ENCODE measurements at regions not wholly inside any gene's neighbourhood (a gene's known extent, or its start where the extent isn't known, plus 50 kb on each side); places are given as distances from the start of the nearest gene placed in this dataset.
"Not testable (repeated sequence)": the region's sequence is repeated elsewhere in the genome, so short reads cannot be mapped to it uniquely, and the experiment has no call there.

GRCh38 chr14:35174342-35174741 lies 52.0 kb downstream of the PRORP start:
- Histone ChIP-seq H3K4me3 (no peak overlapping the region), H3K27ac (no peak overlapping the region), H3K27me3 (replicated peaks) (no peaks in the 10 kb centered on the region), H3K36me3 (peaks cover 5% of the 10 kb centered on the region; the same call in 1 of the 2 replicates), H3K9me3 (replicated peaks) (no peaks in the 10 kb centered on the region), H3K4me1 (replicated peaks) (no peaks in the 10 kb centered on the region)
- DNase-seq (ENCODE audit: low read depth in 1 of 2, low spot score in 2 of 2) = no peak

GRCh38 chr14:35180179-35180578 lies 57.8 kb downstream of the PRORP start:
- H3K36me3 ChIP-seq = peaks cover 3% of the 10 kb centered on the region; the same call in 1 of the 2 replicates
- no peak overlapping the region for H3K27ac ChIP-seq
- no peaks in the 10 kb centered on the region for H3K4me1 ChIP-seq (replicated peaks)
- H3K4me3 ChIP-seq = no peak overlapping the region
- no peak for DNase-seq (ENCODE audit: low read depth in 1 of 2, low spot score in 2 of 2)
- no peaks in the 10 kb centered on the region for H3K27me3 ChIP-seq (replicated peaks)
- no peaks in the 10 kb centered on the region for H3K9me3 ChIP-seq (replicated peaks)

- H3K4me1 ChIP-seq (replicated peaks); H3K4me3 ChIP-seq: not testable (repeated sequence)
Observed at GRCh38 chr14:35184891-35185290, 62.5 kb downstream of the PRORP start.

GRCh38 chr14:35189422-35189821 lies 67.1 kb downstream of the PRORP start:
- H3K27ac ChIP-seq = no peak overlapping the region
- H3K9me3 ChIP-seq (replicated peaks) = no peaks in the 10 kb centered on the region
- no peaks in the 10 kb centered on the region for H3K27me3 ChIP-seq (replicated peaks)
- no peaks in the 10 kb centered on the region; the same call in 1 of the 2 replicates for H3K36me3 ChIP-seq
- DNase-seq (ENCODE audit: low read depth in 1 of 2, low spot score in 2 of 2) = no peak
- H3K4me3 ChIP-seq = no peak overlapping the region
- no peaks in the 10 kb centered on the region for H3K4me1 ChIP-seq (replicated peaks)

More at GRCh38 chr14:35184891-35185290, 62.5 kb downstream of the PRORP start:
- not testable (repeated sequence) for H3K27ac ChIP-seq; H3K9me3 ChIP-seq (replicated peaks); DNase-seq (ENCODE audit: low read depth in 1 of 2, low spot score in 2 of 2); H3K36me3 ChIP-seq; H3K27me3 ChIP-seq (replicated peaks)

- no peak for DNase-seq (ENCODE audit: low read depth in 1 of 2, low spot score in 2 of 2)
- Histone ChIP-seq H3K27me3 (replicated peaks) (no peaks in the 10 kb centered on the region), H3K4me1 (replicated peaks) (no peaks in the 10 kb centered on the region), H3K4me3 (no peak overlapping the region), H3K27ac (no peak overlapping the region), H3K9me3 (replicated peaks) (no peaks in the 10 kb centered on the region), H3K36me3 (no peaks in the 10 kb centered on the region; the same call in none of the 2 replicates)
Observed at GRCh38 chr14:35193161-35193560, 70.8 kb downstream of the PRORP start.

GRCh38 chr14:35194183-35194582 lies 71.8 kb downstream of the PRORP start:
- not testable (repeated sequence) for H3K27me3 ChIP-seq (replicated peaks); H3K4me1 ChIP-seq (replicated peaks); H3K27ac ChIP-seq; H3K4me3 ChIP-seq; H3K36me3 ChIP-seq; DNase-seq (ENCODE audit: low read depth in 1 of 2, low spot score in 2 of 2); H3K9me3 ChIP-seq (replicated peaks)

- Histone ChIP-seq H3K36me3 (no peaks in the 10 kb centered on the region; the same call in 1 of the 2 replicates), H3K9me3 (replicated peaks) (no peaks in the 10 kb centered on the region), H3K4me3 (no peak overlapping the region), H3K27ac (no peak overlapping the region), H3K27me3 (replicated peaks) (no peaks in the 10 kb centered on the region), H3K4me1 (replicated peaks) (no peaks in the 10 kb centered on the region)
- DNase-seq (ENCODE audit: low read depth in 1 of 2, low spot score in 2 of 2) = no peak
Observed at GRCh38 chr14:35196571-35196970, 74.2 kb downstream of the PRORP start.

- no peak for DNase-seq (ENCODE audit: low read depth in 1 of 2, low spot score in 2 of 2)
- no peaks in the 10 kb centered on the region for H3K27me3 ChIP-seq (replicated peaks)
- no peaks in the 10 kb centered on the region for H3K4me1 ChIP-seq (replicated peaks)
- no peak overlapping the region for H3K4me3 ChIP-seq
- H3K36me3 ChIP-seq = no peaks in the 10 kb centered on the region; the same call in 1 of the 2 replicates
- H3K9me3 ChIP-seq (replicated peaks) = no peaks in the 10 kb centered on the region
- no peak overlapping the region for H3K27ac ChIP-seq
Observed at GRCh38 chr14:35197015-35197414, 74.7 kb downstream of the PRORP start.

GRCh38 chr14:35201066-35201465 lies 78.7 kb downstream of the PRORP start:
- no peak overlapping the region for H3K27ac ChIP-seq
- no peaks in the 10 kb centered on the region for H3K9me3 ChIP-seq (replicated peaks)
- H3K4me1 ChIP-seq (replicated peaks) = no peaks in the 10 kb centered on the region
- no peak overlapping the region for H3K4me3 ChIP-seq
- H3K36me3 ChIP-seq = no peaks in the 10 kb centered on the region; the same call in 1 of the 2 replicates
- no peak for DNase-seq (ENCODE audit: low read depth in 1 of 2, low spot score in 2 of 2)
- H3K27me3 ChIP-seq (replicated peaks) = no peaks in the 10 kb centered on the region

- H3K4me1 ChIP-seq (replicated peaks) = no peaks in the 10 kb centered on the region
- no peaks in the 10 kb centered on the region for H3K9me3 ChIP-seq (replicated peaks)
- no peak overlapping the region for H3K4me3 ChIP-seq
- no peak for DNase-seq (ENCODE audit: low read depth in 1 of 2, low spot score in 2 of 2)
- no peak overlapping the region for H3K27ac ChIP-seq
- no peaks in the 10 kb centered on the region; the same call in 1 of the 2 replicates for H3K36me3 ChIP-seq
- H3K27me3 ChIP-seq (replicated peaks) = no peaks in the 10 kb centered on the region
Observed at GRCh38 chr14:35202195-35202594, 79.8 kb downstream of the PRORP start.

GRCh38 chr14:35205737-35206136 lies 83.4 kb downstream of the PRORP start:
- no peaks in the 10 kb centered on the region for H3K27me3 ChIP-seq (replicated peaks)
- no peak overlapping the region for H3K27ac ChIP-seq
- H3K9me3 ChIP-seq (replicated peaks) = no peaks in the 10 kb centered on the region
- H3K4me1 ChIP-seq (replicated peaks) = no peaks in the 10 kb centered on the region
- no peaks in the 10 kb centered on the region for H3K36me3 ChIP-seq
- H3K4me3 ChIP-seq = no peak overlapping the region
- DNase-seq (ENCODE audit: low read depth in 1 of 2, low spot score in 2 of 2) = no peak

- H3K9me3 ChIP-seq (replicated peaks) = no peaks in the 10 kb centered on the region
Observed at GRCh38 chr14:35211067-35211466, 81.1 kb upstream of the PSMA6 start.

GRCh38 chr14:35212471-35213142 lies 79.6 kb upstream of the PSMA6 start:
- no peaks in the 10 kb centered on the region for H3K36me3 ChIP-seq
- H3K4me3 ChIP-seq = no peak overlapping the region
- no peaks in the 10 kb centered on the region for H3K9me3 ChIP-seq (replicated peaks)
- peaks cover 12% of the 10 kb centered on the region for H3K4me1 ChIP-seq (replicated peaks)
- no peaks in the 10 kb centered on the region for H3K27me3 ChIP-seq (replicated peaks)
- DNase-seq (ENCODE audit: low read depth in 1 of 2, low spot score in 2 of 2) = no peak
- H3K27ac ChIP-seq = no peak overlapping the region

More at GRCh38 chr14:35211067-35211466, 81.1 kb upstream of the PSMA6 start:
- no peak for DNase-seq (ENCODE audit: low read depth in 1 of 2, low spot score in 2 of 2)
- no peak overlapping the region for H3K4me3 ChIP-seq
- no peak overlapping the region for H3K27ac ChIP-seq
- no peaks in the 10 kb centered on the region for H3K27me3 ChIP-seq (replicated peaks)
- peaks cover 12% of the 10 kb centered on the region for H3K4me1 ChIP-seq (replicated peaks)
- no peaks in the 10 kb centered on the region for H3K36me3 ChIP-seq

GRCh38 chr14:35213143-35213788 lies 78.9 kb upstream of the PSMA6 start:
- Histone ChIP-seq H3K4me1 (replicated peaks) (peaks cover 12% of the 10 kb centered on the region), H3K27ac (no peak overlapping the region), H3K36me3 (no peaks in the 10 kb centered on the region), H3K4me3 (no peak overlapping the region), H3K27me3 (replicated peaks) (no peaks in the 10 kb centered on the region), H3K9me3 (replicated peaks) (no peaks in the 10 kb centered on the region)
- DNase-seq (ENCODE audit: low read depth in 1 of 2, low spot score in 2 of 2) = no peak
